HG02642 (cell line): ENCODE measurements at regions not wholly inside any gene's neighbourhood (a gene's known extent, or its start where the extent isn't known, plus 50 kb on each side); places are given as distances from the start of the nearest gene placed in this dataset.
"Not testable (repeated sequence)": the region's sequence is repeated elsewhere in the genome, so short reads cannot be mapped to it uniquely, and the experiment has no call there.

Source experiments
- ATAC-seq: cut with Tn5 transposase; IDR thresholded peaks from one replicate; pipeline ENCODE4 v1.9.1; 2021; ENCODE audit warnings: mild to moderate bottlenecking; ENCODE audit not compliant: unreplicated experiment, poor library complexity

- no peak for ATAC-seq
Measured at GRCh38 chr15:69865369-69865768, 232.3 kb downstream of the TLE3 start.

GRCh38 chr15:69868756-69869155 is 229.0 kb downstream of the TLE3 start:
- ATAC-seq, result no peak

DNA sequence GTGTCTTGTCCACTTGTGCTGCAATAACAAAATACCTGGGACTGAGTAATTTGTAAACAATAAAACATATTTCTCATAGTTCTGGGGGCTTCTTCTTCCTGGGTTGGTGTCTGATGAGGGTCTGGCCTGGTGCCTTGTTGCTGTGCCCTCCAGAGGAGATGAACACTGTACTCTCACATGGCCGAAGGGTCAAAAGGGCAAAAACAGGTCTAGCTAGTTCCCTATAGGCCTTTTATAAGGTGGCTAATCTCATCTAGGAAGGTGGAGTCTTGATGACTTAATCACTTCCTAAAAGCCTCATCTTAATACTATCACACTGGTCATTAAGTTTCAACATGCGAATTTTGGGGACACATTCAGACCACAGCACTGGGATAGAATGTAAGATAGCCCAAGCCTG is 228.4 kb downstream of the TLE3 start:
- ATAC-seq, result no peak

DNA sequence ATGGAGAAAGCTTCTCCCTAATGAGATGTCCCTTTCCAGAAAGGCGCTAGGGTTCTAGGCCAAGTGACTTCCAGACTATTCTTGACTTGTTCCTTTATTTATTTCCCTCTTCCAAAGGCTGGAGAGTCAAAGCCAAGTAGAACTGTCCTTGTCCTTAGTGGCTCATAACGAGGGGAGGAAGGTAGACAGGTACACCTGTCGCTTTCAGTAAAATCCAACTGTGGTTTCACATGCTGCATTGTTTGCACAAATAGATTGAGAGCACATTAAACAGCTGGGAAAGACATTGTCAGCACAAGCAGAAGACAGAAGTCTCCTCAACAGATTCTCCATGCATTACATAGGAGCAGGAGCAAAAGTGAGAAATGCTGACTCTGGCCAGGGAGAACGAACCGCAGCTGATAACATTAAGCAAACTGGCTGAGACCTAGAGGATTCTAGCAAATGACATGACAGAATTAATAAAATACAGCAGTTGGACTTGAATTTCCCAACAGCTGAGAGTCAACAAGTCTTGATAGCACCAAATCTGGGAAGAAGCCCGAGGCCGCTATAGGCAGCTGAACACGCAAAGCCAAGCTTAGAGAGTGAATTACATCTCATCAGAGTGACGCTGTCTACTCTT is 227.7 kb downstream of the TLE3 start:
- ATAC-seq, result no peak

- ATAC-seq, result no peak
Measured at GRCh38 chr15:69871511-69872134, 226.1 kb downstream of the TLE3 start.

GRCh38 chr15:69873807-69874206 is 223.9 kb downstream of the TLE3 start:
- no peak for ATAC-seq

GRCh38 chr15:69874321-69874720 is 223.4 kb downstream of the TLE3 start:
- ATAC-seq, result no peak

DNA sequence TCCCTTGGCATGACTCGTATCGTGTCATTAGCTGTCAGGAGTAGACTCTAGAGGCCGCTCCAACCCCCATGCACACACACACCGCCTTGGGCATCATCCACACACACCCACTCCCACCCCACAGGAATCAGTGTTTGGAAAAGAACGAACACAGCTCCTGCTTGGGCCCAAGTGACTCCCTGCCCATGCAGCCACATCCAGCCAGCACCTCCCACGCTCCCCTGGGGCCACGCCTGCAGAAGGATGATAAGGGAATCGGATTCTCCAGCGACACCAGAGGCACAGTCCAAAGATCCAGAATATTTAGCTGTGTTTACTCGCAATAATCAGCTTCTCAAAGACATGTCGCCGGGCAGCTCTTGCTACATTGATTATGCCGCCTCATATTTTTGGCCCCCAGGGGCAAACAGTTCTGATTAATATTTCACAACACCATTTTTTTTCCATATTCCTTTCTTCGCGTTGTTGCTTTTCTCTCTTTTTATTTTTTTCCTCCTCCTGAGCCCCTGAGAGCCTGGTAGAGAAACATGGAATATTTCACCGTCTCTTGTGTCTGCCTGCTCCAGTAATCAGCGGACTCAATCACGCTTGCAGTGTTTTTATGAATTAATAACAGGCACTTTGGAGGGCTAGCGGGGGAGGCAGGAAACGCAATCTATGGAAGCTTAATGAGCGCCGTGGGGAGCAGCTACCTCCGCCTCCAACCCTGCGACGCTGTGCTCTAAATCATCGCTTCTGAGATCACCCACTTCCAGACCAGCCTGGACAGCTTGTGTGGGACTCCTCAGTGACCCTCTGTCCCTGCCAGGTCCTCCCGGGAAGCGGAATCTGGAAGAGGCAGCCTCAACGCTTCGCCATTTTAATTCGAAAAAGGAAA is 221.4 kb downstream of the TLE3 start:
- ATAC-seq, result no peak

- ATAC-seq, result not testable (repeated sequence)
Measured at GRCh38 chr15:69879963-69880362, 217.8 kb downstream of the TLE3 start.

- no peak for ATAC-seq
Measured at GRCh38 chr15:69880571-69881301, 217.0 kb downstream of the TLE3 start.

DNA sequence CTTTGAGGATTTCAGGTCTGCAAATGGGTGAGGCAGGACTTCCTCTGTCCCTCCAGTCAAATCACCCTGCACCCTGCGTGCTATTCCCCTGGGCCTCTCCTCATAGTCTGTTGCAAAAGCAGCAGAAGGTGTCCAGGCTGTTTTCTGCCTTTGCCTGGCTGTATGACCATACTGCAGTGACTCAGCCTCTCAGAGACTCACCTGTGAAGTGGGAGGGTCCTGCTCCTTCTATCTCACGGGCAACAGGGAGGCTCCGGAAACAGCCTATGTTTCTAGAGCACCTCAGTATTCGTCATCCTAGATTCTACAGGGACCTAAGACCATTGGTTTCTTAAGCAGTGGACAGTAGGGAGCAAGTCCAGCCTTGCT is 216.4 kb downstream of the TLE3 start:
- ATAC-seq, result no peak

GRCh38 chr15:69881766-69882165 is 216.0 kb downstream of the TLE3 start:
- ATAC-seq, result peak; percentile 88

DNA sequence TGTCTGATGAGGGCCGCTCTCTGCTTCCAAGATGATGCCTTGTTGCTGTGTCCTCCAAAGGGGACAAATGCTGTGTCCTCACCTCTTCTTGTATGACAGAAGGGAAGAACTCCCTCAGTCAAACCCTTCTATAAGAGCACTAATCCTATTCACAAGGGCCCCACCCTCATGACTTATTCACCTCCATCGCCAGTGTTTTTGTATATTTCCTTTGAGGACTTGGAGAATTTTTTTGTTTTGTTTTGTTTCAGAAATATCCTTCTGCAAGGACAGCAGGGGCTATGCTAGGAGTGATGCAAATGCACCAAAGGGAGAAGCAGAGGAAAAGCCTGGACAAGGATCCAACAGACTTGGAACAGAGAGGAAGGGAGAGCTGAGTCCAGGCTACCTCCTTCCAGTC is 214.4 kb downstream of the TLE3 start:
- ATAC-seq, result no peak

DNA sequence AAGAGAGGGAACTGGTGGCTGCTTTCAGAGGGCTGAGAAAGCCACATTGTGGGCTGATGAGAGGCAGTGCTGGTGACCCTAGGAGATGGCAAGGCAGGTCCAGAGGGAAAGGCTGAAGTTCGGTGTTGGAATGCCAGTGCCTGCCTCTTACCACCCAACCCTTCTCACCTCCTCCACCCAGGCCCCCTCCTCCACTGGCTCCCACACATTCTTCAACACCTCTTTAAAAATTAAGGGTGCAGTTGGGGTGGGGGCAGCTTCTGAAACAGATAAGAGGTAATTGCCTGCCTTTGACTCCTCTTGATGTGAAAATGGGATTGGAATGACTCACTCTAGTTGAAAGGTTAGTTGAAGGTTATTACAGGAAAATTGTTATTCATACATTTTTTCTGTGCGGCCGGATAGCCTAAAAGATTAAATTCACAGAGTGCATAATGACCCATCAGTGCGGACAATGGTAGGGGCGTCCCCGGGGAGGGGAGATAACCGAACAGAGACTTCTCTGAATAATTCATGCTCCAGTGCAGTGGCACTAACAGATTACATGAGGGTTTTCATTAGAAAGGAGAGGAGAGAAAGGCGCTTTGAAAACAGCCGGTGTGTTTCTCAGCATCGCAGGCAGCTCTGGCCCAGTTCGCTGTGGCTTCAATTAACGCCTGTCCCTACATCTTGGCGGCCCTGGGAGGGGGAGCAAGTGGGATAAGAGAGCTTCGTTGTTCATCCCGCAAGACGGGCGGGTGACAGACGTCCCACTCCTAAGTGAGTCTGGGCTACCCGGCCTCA is 212.4 kb downstream of the TLE3 start:
- ATAC-seq, result no peak

- no peak for ATAC-seq
Measured at GRCh38 chr15:69887009-69887408, 210.7 kb downstream of the TLE3 start.

GRCh38 chr15:69887553-69887952 is 210.2 kb downstream of the TLE3 start:
- no peak for ATAC-seq

GRCh38 chr15:69888406-69888805 is 209.3 kb downstream of the TLE3 start:
- ATAC-seq, result no peak

DNA sequence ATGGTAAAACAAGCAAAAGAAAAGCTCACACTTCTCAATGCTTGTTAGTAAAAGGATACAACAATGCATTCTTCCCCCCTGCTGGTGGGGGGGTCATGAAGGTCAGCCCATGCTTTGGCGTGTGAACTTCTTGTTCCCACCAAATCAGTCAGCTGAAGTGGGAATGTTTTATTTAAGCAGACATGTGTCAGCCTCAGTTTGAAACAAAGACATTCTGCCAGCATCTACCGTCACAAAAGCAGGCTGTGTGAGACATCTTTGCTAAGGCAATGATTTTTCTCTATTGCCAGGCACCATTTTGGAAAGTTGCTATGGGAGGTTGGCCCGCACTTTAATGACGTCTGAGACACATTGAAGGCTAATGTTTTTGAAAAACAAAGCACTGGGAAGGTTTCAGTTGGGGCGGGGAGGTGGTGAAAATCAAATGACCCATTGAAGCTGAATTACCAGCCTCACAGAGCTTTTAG is 206.6 kb downstream of the TLE3 start:
- no peak for ATAC-seq

DNA sequence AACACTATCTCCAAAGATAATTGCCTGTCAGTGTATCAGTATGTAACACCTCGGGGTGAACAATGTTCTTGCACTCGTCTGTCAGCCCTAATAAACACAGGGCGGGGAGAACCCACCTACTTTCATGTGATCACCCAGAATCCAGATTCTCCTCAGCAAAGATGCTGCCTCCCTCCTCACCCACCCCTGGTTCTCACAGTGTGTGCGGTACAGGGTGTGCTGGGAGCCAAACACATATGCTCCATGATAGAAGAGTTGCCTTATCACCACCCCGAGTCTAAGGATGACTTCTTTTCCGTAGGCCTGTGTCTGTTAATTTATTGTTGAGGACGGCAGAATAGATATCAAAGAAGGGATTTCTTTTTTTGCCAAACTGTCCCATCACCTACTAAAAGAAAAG is 206.1 kb downstream of the TLE3 start:
- ATAC-seq, result no peak

GRCh38 chr15:69892351-69892750 is 205.4 kb downstream of the TLE3 start:
- ATAC-seq, result no peak
